Right atrium auricular region (tissue), 2 donors: ENCODE measurements at regions not wholly inside any gene's neighbourhood (a gene's known extent, or its start where the extent isn't known, plus 50 kb on each side); places are given as distances from the start of the nearest gene placed in this dataset.

ENCODE experiments used
- DNase-seq: peaks from one replicate; pipeline ENCODE4 v3.0.0-alpha.2; 2019; ENCODE audit warnings: low spot score
- H3K27ac ChIP-seq, 2 donors: fragments of 200-600 bp; sonication (generic); 1 replicate in 1 of 2; 2 replicates in 1 of 2; pipeline ENCODE4 v1.5.1; 2016 to 2019
- H3K27me3 ChIP-seq, 2 donors: fragments of 200-600 bp; sonication (generic); one replicate each; pipeline versions ENCODE4 v1.5.1 to v1.6.0; 2017 to 2019
- H3K36me3 ChIP-seq: fragments of 200-600 bp; sonication (generic); one replicate; pipeline ENCODE4 v1.5.1; 2016
- H3K4me1 ChIP-seq, 2 donors: fragments of 200-600 bp; sonication (generic); one replicate each; pipeline versions ENCODE4 v1.5.1 to v1.6.0; 2017 to 2019
- H3K4me3 ChIP-seq, 2 donors: fragments of 200-600 bp; sonication (generic); 1 replicate in 1 of 2; 2 replicates in 1 of 2; pipeline ENCODE4 v1.5.1; 2017 to 2019; ENCODE audit warnings: mild to moderate bottlenecking in 1 of 2, moderate library complexity in 1 of 2
- H3K9me3 ChIP-seq, 2 donors: fragments of 200-600 bp; sonication (generic); one replicate each; pipeline ENCODE4 v1.5.1; 2019
- CTCF ChIP-seq, 2 donors: fragments of 200-600 bp; sonication (generic); IDR thresholded peaks; one replicate each; pipeline ENCODE4 v1.5.1; 2019; ENCODE audit warnings: antibody characterized with exemption in 2 of 2

- no peak overlapping the region for H3K4me3 ChIP-seq
- H3K27ac ChIP-seq = peak overlapping the region in 1 of 2 donors; percentile 71
- DNase-seq = no peak
Observed at GRCh38 chr13:79674765-79675515, 194.0 kb downstream of the NDFIP2 start.

GRCh38 chr13:79673993-79674377 is 193.0 kb downstream of the NDFIP2 start:
- Histone ChIP-seq H3K36me3 (no peaks in the 10 kb centered on the region), H3K27me3 (no peaks in the 10 kb centered on the region), H3K4me3 (no peak overlapping the region), H3K9me3 (no peaks in the 10 kb centered on the region), H3K27ac (peak overlapping the region; percentile 37 to 71), H3K4me1 (peaks cover 0 to 14% of the 10 kb centered on the region in 2 donors)
- no peak for TF ChIP-seq CTCF (IDR thresholded peaks at IDR 0.05)
- no peak for DNase-seq

More at GRCh38 chr13:79674765-79675515, 194.0 kb downstream of the NDFIP2 start:
- H3K4me1 ChIP-seq = peaks cover 0 to 14% of the 10 kb centered on the region in 2 donors
- H3K9me3 ChIP-seq = no peaks in the 10 kb centered on the region
- no peak for TF ChIP-seq CTCF (IDR thresholded peaks at IDR 0.05)
- H3K36me3 ChIP-seq = no peaks in the 10 kb centered on the region
- H3K27me3 ChIP-seq = no peaks in the 10 kb centered on the region

GRCh38 chr13:79673310-79673992 is 192.5 kb downstream of the NDFIP2 start:
- no peak for TF ChIP-seq CTCF (IDR thresholded peaks at IDR 0.05)
- Histone ChIP-seq H3K27ac (peak overlapping the region; percentile 37 to 71), H3K4me3 (no peak overlapping the region)

GRCh38 chr13:79671420-79671819 is 190.5 kb downstream of the NDFIP2 start:
- Histone ChIP-seq H3K27me3 (no peaks in the 10 kb centered on the region), H3K4me3 (no peak overlapping the region)
- TF ChIP-seq CTCF (IDR thresholded peaks at IDR 0.05) = no peak

More at GRCh38 chr13:79673310-79673992, 192.5 kb downstream of the NDFIP2 start:
- no peak for DNase-seq
- Histone ChIP-seq H3K4me1 (peaks cover 0 to 14% of the 10 kb centered on the region in 2 donors), H3K9me3 (no peaks in the 10 kb centered on the region), H3K36me3 (no peaks in the 10 kb centered on the region), H3K27me3 (no peaks in the 10 kb centered on the region)

GRCh38 chr13:79668201-79668752 is 187.3 kb downstream of the NDFIP2 start:
- TF ChIP-seq CTCF (IDR thresholded peaks at IDR 0.05) = no peak
- no peak for DNase-seq

More at GRCh38 chr13:79671420-79671819, 190.5 kb downstream of the NDFIP2 start:
- Histone ChIP-seq H3K36me3 (no peaks in the 10 kb centered on the region), H3K9me3 (no peaks in the 10 kb centered on the region), H3K4me1 (peaks cover 0 to 20% of the 10 kb centered on the region in 2 donors), H3K27ac (peak overlapping the region in 1 of 2 donors; percentile 27)
- no peak for DNase-seq

More at GRCh38 chr13:79668201-79668752, 187.3 kb downstream of the NDFIP2 start:
- Histone ChIP-seq H3K27me3 (no peaks in the 10 kb centered on the region), H3K4me3 (no peak overlapping the region), H3K36me3 (no peaks in the 10 kb centered on the region), H3K9me3 (no peaks in the 10 kb centered on the region), H3K4me1 (peaks cover 0 to 11% of the 10 kb centered on the region in 2 donors), H3K27ac (no peak overlapping the region)
